ENCODE measurements at regions not wholly inside any gene's neighbourhood (a gene's known extent, or its start where the extent isn't known, plus 50 kb on each side); places are given as distances from the start of the nearest gene placed in this dataset.

GRCh38 chr17:74051348-74051747 lies 152.1 kb upstream of the RPL38 start:
- no peak for TF ChIP-seq CTCF (IDR thresholded peaks at IDR 0.05)
- TF ChIP-seq EZH2 (IDR thresholded peaks at IDR 0.05): no peak
- TF ChIP-seq EZH2phosphoT487 (IDR thresholded peaks at IDR 0.05): no peak

All from neural progenitor cell (in vitro differentiated cells).